SK-N-SH treated with all-trans-retinoic acid at 6 μM for 48 hours (cell line): ENCODE measurements at regions not wholly inside any gene's neighbourhood (a gene's known extent, or its start where the extent isn't known, plus 50 kb on each side); places are given as distances from the start of the nearest gene placed in this dataset.

Experiments used
- ATAC-seq: fragments of 200-7000 bp; cut with Tn5 transposase; 3 replicates; pipeline ENCODE4 v1.9.1; 2020; ENCODE audit warnings: mild to moderate bottlenecking, moderate library complexity
- ARNTL ChIP-seq: fragments of 450-650 bp; formaldehyde crosslinking; IDR thresholded peaks from 2 replicates; pipeline ENCODE4 v1.5.0; 2020; ENCODE audit warnings: low read depth, mild to moderate bottlenecking, moderate library complexity, borderline replicate concordance
- BACH2 ChIP-seq: fragments of 250-450 bp; sonication (Bioruptor Pico); IDR thresholded peaks from 2 replicates; pipeline ENCODE4 v1.9.0; 2021; ENCODE audit warnings: mild to moderate bottlenecking, borderline replicate concordance
- CSDC2 ChIP-seq: fragments of 250-450 bp; sonication (Bioruptor Pico); IDR thresholded peaks from 2 replicates; pipeline ENCODE4 v1.5.0; 2020; ENCODE audit warnings: mild to moderate bottlenecking, moderate library complexity
- CSRNP3 ChIP-seq: fragments of 250-450 bp; sonication (Bioruptor Pico); IDR thresholded peaks from 2 replicates; pipeline ENCODE4 v1.5.1; 2021; ENCODE audit warnings: mild to moderate bottlenecking, moderate library complexity
- ESRRG ChIP-seq: fragments of 250-450 bp; sonication (Bioruptor Pico); IDR thresholded peaks from 2 replicates; pipeline ENCODE4 v1.6.1; 2021; ENCODE audit warnings: mild to moderate bottlenecking
- ISL1 ChIP-seq: fragments of 250-450 bp; sonication (Bioruptor Pico); IDR thresholded peaks from 2 replicates; pipeline ENCODE4 v2.1.2; 2022; ENCODE audit warnings: mild to moderate bottlenecking, moderate library complexity
- PATZ1 ChIP-seq: fragments of 250-450 bp; sonication (Bioruptor Pico); IDR thresholded peaks from 2 replicates; pipeline ENCODE4 v1.8.0; 2020; ENCODE audit warnings: mild to moderate bottlenecking, moderate library complexity, borderline replicate concordance
- POU6F1 ChIP-seq: fragments of 250-450 bp; sonication (Bioruptor Pico); IDR thresholded peaks from 2 replicates; pipeline ENCODE4 v1.8.0; 2021; ENCODE audit warnings: low read depth, mild to moderate bottlenecking, moderate library complexity, borderline replicate concordance
- PPARA ChIP-seq: fragments of 250-450 bp; sonication (Bioruptor Pico); IDR thresholded peaks from 2 replicates; pipeline ENCODE4 v1.5.0; 2020; ENCODE audit warnings: mild to moderate bottlenecking, borderline replicate concordance
- RARB ChIP-seq: fragments of 250-450 bp; sonication (Bioruptor Pico); IDR thresholded peaks from 2 replicates; pipeline ENCODE4 v1.8.0; 2021; ENCODE audit warnings: mild to moderate bottlenecking, moderate library complexity
- SNAI2 ChIP-seq: fragments of 250-450 bp; sonication (Bioruptor Pico); IDR thresholded peaks from 2 replicates; pipeline ENCODE4 v1.5.0; 2020; ENCODE audit warnings: mild to moderate bottlenecking, moderate library complexity
- TCF4 ChIP-seq: fragments of 250-450 bp; sonication (Bioruptor Pico); IDR thresholded peaks from 2 replicates; pipeline ENCODE4 v1.8.0; 2021; ENCODE audit warnings: mild to moderate bottlenecking, moderate library complexity, borderline replicate concordance
- TSHZ2 ChIP-seq: fragments of 250-450 bp; sonication (Bioruptor Pico); IDR thresholded peaks from 2 replicates; pipeline ENCODE4 v1.5.0; 2020; ENCODE audit warnings: mild to moderate bottlenecking, moderate library complexity
- ZC3H10 ChIP-seq: fragments of 250-450 bp; sonication (Bioruptor Pico); IDR thresholded peaks from 2 replicates; pipeline ENCODE4 v1.5.1; 2021; ENCODE audit warnings: mild to moderate bottlenecking, moderate library complexity
- ZFP3 ChIP-seq: fragments of 250-450 bp; sonication (Bioruptor Pico); IDR thresholded peaks from 2 replicates; pipeline ENCODE4 v1.5.0; 2020; ENCODE audit warnings: mild to moderate bottlenecking, moderate library complexity
- ZFP30 ChIP-seq: fragments of 450-650 bp; formaldehyde crosslinking; IDR thresholded peaks from 2 replicates; pipeline ENCODE4 v1.5.0; 2022; ENCODE audit warnings: mild to moderate bottlenecking, moderate library complexity
- ZNF565 ChIP-seq: fragments of 450-650 bp; formaldehyde crosslinking; conservative IDR thresholded peaks from 2 replicates; pipeline ENCODE4 v1.5.0; 2020; ENCODE audit warnings: low read depth, mild to moderate bottlenecking, moderate library complexity
- ZNF8 ChIP-seq: fragments of 450-650 bp; formaldehyde crosslinking; IDR thresholded peaks from 2 replicates; pipeline ENCODE4 v1.5.0; 2020; ENCODE audit warnings: mild to moderate bottlenecking, moderate library complexity

- ATAC-seq, result no peak
- TF ChIP-seq BACH2 (CRISPR knock-in tag), result no peak
- no peak for TF ChIP-seq TSHZ2 (CRISPR knock-in tag)
- no peak for TF ChIP-seq ZC3H10 (CRISPR knock-in tag)
- no peak for TF ChIP-seq ARNTL (CRISPR knock-in tag)
- no peak for TF ChIP-seq TCF4 (CRISPR knock-in tag)
- TF ChIP-seq PATZ1 (CRISPR knock-in tag), result no peak
- TF ChIP-seq ISL1 (CRISPR knock-in tag), result no peak
These were observed 1662.6 kb upstream of the SEL1L start for GRCh38 chr14:83196236-83196635.

GRCh38 chr14:83197271-83197670, 1663.6 kb upstream of the SEL1L start:
- no peak for ATAC-seq
- TF ChIP-seq ISL1 (CRISPR knock-in tag), result no peak
- TF ChIP-seq TSHZ2 (CRISPR knock-in tag), result no peak
- TF ChIP-seq RARB (CRISPR knock-in tag), result no peak
- no peak for TF ChIP-seq ZNF8 (CRISPR knock-in tag)
- TF ChIP-seq ZNF565 (CRISPR knock-in tag), result no peak
- no peak for TF ChIP-seq CSDC2
- no peak for TF ChIP-seq PPARA (CRISPR knock-in tag)
- no peak for TF ChIP-seq ARNTL (CRISPR knock-in tag)

- ATAC-seq, result no peak
- TF ChIP-seq ESRRG (no peak), TSHZ2 (CRISPR knock-in tag) (no peak), ZFP3 (CRISPR knock-in tag) (no peak), PPARA (CRISPR knock-in tag) (no peak), ZNF8 (CRISPR knock-in tag) (no peak), POU6F1 (no peak), SNAI2 (CRISPR knock-in tag) (no peak), ISL1 (CRISPR knock-in tag) (no peak), CSRNP3 (CRISPR knock-in tag) (no peak), ZFP30 (CRISPR knock-in tag) (no peak)
These were observed 1673.9 kb upstream of the SEL1L start for GRCh38 chr14:83207550-83207949.
